GM21447 (cell line): ENCODE measurements at regions not wholly inside any gene's neighbourhood (a gene's known extent, or its start where the extent isn't known, plus 50 kb on each side); places are given as distances from the start of the nearest gene placed in this dataset.

Experiments used
- ATAC-seq: cut with Tn5 transposase; IDR thresholded peaks from one replicate; pipeline ENCODE4 v1.9.1; 2021; ENCODE audit not compliant: unreplicated experiment

DNA sequence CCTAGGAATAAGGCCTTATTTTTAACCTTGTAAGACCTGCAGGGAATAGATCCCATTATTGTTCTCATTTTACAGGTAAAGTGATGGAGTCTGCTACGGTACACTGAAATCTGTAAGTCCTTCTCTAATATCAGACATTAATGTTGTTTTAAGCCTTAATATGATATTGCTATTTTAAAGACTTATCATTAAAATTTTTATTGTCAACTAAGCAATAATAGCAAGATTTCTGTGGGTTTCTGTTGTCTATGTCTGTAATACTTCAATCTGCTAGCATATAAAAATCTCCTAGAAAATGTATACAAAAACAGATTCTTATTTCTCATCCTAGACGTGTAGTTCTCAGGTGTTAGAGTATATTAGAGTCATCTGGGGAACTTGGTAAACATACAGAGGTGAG is 317.5 kb upstream of the TENM4 start:
- no peak for ATAC-seq

DNA sequence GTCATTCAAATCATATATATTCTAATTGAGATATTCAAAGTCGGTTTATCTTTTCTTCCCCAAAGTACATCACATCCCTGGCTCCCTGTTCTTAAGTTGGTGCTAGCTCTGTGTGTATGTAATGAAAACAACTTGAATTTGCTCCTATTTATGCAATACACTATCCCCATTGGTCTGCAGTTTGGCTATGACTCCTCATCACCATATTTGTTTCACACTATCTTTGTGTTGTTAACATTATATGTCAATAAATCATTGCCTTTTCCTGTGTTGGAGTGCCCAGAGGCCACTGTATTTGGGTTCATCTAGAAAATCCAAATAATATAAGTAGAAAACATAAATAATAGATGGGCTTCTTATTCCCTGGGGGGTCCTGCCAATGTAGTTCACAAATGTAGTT is 306.6 kb upstream of the TENM4 start:
- no peak for ATAC-seq

DNA sequence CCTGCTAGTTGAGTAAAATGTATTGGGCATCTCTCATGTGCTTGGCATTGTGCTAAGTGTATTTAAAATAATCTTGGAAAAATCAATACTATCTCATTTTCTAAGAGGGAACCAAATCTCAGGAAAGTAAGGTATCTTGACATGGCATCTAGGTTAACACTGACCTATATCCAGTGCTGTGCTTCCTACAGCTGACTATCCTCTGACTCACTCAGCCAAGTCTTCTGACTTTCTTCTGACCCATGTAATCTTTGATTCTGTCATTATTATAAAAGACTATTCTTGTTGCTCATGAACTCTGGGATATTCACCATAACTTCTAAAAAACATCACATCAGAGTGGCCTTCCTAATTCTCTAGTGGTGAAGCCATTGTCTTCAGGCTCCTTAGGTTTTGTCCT is 304.1 kb upstream of the TENM4 start:
- no peak for ATAC-seq

DNA sequence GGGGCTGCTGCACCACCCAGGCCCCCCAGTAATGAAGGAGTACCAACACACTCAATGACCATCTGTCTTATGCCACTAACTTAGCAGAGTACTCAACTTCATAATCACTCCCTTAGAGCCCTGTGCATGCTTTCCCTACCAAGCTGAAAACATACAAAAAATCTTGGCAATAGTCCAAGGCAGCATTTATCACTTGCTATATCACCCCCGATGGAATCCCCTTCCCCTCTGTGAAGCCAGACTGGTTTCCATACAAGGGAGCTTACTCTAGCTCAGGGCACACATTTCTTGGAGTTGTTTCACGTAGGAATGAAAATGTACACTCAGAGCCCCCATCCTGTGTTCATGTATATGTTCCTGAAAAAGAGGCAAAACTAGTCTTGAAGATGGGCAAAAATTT is 301.3 kb upstream of the TENM4 start:
- ATAC-seq: no peak

DNA sequence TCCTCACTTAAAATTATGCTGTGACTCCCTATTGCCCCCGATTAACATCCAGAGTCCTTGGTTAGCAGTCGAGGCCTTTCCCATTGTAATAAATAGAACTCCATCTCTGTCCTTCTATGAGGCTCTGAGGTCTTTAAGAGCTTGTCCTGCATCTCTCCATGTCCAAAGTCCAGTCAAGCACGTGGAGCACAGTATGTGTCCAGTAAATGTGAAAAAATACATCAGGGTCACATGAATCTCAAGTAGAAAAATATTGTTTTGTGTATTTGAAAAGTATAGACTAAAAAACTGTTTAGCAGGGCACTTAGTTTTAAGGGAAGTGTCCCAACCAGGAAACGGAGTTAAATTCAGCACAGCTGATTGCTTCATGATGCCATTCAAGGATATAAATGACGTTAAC is 298.8 kb upstream of the TENM4 start:
- no peak for ATAC-seq

DNA sequence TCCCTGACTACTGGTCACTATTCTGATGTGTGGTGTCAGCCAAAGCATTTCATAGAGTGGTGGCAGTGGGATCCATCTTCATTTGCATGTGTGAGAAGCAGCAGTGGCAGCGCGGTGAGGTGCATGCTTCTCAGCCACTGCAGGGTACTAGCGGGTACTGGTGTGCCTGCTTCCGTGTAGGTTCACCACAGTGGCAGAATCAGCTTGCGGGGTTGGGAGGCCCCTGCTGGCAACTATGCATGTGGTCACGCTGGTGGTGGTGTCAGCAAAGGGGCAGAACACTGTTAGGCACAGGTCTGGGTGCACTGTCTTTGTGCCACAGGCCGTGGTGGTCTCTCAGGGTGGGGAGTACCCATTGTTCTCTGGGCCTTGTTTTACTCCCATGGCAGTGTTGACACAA is 286.4 kb upstream of the TENM4 start:
- ATAC-seq: no peak

DNA sequence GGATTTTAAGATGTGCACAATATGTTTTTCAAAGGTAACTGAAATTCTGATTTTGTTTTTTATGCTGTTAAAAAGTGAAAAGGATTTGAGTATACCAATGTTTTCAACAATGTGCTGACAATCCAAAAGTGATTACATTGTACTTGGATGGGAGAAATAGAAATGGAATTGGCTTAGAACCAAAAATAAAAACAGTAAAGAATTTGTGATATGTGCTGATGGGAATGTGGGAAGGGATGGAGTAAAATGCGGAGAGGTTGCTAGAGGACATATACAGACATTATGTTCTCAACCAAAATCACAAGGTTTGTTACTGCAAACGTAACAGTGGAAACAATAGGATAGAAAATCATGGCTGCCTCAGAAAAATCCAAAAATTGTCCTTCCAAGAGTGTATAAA is 279.3 kb upstream of the TENM4 start:
- no peak for ATAC-seq

DNA sequence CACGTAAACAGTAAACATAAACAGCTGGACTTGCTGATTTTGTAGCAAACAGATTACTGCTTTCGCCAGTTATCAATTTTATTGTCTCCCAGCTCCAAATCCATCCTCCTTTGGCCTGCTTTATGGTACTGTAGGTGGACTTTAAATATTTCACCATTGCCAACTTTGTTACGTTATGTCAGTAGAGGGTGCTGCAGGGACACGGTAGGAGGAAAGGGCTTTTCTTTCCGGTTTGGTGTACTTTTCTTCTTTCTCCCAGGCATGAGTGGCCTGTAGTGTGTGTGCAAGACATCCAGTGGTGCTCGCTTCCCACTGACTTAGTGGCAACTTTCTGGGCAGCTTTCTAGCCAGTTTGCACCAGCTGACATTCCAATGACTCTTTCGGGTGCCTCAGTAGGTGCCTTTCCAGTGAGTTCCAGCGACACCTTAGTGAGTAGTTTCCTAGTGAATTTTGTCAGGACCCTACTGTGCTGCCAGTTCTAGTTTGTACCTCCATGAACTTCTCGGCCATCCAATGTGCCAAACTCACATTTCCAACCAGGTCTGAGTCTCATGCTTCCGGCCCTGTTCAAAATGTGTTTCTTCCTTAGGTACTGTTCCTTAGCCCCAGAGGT is 267.6 kb upstream of the TENM4 start:
- peak; percentile 65 for ATAC-seq

DNA sequence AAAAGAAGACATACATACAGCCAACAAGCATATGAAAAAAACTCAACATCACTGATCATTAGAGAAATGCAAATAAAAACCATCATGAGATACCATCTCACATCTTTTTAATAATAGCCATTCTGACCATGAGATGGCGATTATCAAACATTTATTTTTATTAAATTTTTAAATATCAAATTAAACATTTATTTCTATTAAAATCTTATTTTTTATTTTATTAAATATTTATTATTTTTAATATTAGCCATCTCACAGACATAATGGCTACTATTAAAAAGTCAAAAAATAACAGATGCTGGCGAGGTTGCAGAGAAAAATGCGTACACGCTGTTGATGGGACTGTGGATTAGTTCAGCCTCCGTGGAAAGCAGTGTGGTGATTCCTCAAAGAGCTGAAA is 264.8 kb upstream of the TENM4 start:
- no peak for ATAC-seq

DNA sequence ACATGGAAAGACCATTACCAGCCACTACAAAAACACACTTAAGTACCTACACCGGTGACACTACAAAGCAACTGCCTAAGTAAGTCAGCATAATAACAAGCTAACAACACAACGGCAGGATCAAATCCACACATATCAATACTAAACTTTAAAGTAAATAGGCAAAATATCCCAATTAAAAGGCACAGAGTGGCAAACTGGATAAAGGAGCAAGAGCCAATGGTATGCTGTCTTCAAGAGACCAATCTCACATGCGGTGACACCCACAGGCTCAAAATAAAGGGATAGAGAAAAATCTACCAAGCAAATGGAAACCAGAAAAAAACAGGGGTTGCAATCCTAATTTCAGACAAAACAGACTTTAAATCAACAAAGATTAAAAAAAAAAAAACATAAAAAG is 261.5 kb upstream of the TENM4 start:
- ATAC-seq: no peak

DNA sequence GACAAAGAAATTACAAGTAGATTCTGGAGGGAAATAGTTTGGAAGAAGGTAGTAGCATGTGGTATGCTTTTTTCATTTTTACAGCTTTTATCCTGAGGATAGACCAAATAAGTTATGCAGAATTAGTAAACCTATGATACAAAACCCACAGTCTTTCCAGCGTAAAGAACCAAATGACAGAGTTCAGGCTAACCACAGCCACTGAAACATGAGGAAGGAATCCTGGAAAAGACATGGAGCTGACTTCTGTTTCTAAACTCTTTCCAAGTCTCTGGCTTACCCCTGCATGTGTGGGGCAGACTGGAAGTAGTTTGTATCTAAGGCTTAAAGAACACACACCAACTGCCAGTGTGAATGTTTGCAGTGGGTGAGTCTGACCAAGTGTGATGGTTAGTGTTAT is 258.4 kb upstream of the TENM4 start:
- ATAC-seq: no peak

DNA sequence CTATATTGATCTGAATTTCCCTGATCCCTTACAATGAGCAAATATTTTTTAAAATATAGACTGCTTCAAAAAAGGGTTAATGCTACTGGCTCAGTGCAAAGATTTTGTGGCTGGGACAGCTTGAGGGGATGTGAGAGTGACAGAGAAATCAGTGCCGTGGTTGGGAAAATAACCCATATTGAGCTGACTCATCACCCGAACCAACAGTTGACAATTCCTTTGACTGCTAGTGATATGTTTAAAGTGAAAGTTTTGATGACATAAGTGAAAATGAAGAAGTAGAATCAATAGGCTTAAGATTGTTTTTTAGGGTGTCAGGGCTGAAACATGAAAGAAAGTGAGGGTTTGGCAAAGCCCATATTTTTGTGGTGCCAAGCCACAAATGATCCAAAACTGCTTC is 257.1 kb upstream of the TENM4 start:
- no peak for ATAC-seq

DNA sequence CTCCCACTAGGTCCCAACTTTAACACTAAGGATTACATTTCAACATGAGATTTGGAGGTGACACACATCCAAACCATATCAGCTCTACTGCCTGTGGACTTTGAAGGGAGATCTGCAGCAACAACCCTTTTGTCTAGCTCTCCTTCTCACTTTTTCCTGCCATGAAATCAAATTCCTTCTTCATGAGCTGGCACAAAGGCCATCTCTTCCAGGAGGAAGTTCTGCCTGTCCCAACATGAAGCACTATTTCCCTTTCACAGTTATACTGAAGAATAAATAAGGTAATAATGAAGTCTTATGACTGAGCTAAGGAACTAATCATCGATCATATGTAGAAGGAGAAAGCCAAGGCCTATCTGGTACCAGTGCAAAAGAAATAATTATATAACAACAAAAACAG is 253.5 kb upstream of the TENM4 start:
- no peak for ATAC-seq

DNA sequence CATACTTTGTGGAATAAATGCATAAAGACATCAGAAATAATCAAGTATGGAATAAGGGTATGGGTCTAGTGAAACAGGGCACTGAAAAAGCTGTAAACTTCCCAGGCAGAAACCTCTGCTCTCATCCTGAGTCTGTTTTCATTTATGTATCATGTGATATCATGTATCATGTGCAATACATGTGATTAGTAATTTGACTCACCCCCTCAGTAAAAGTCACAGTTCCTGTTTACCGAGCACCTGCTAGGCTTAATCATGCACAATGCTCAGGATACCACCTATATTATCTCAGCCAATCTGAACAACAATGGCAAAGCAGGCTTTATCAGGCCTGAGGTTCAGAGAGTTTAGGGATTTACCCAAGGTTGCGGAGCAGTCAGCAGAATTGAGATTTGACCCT is 250.6 kb upstream of the TENM4 start:
- ATAC-seq: no peak

DNA sequence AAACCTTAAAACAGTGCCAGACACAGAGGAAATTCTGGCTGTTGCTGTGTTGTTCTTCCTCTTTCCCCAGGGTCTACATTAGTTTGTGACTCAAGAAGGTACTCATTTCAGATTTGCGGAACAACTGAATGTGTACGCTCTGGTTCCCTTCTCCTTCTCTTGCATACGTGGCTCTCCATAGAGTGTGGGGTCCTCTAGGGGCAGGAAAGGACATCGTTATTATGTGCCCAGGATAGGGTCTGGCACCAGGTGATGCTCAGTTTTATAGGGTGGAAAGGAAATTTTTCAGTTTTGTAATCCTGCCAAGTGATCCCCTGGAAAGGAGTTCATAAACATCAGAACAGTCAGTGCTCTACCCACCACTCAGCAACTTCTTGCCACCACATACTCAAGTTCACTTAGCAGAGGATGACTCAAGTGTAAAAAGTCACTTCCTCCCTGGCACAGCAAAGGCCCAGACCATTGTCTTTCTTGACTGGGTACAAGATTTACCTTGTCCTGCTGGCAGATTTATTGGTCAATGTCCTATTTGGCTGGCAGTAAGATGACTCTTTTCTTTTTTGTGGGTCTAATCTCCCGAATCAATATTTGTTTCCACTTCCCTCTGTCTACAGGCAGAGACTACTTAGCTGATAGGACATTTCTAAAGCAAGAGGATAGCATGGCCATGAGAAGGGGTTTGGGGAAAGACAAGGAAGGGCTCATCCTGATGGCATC is 246.0 kb upstream of the TENM4 start:
- ATAC-seq: no peak

DNA sequence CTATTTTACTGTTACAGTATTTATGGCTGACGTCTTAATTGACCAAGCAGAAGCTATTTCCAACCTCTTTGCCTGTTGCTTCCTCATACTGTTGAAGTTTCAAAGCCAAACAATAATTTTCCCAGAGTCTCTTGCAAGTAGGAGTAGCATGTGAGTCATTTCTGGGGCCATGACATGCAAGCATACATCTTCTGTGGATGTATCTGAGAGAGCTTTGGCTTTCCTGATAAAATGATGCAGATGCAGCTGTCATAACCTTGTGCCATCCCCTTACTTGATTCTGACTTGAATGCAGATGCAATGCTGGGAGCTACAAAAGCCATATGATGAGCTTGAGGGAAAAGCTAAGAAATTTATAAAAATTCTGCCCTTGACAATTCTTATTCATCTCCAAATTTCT is 243.1 kb upstream of the TENM4 start:
- ATAC-seq: no peak

DNA sequence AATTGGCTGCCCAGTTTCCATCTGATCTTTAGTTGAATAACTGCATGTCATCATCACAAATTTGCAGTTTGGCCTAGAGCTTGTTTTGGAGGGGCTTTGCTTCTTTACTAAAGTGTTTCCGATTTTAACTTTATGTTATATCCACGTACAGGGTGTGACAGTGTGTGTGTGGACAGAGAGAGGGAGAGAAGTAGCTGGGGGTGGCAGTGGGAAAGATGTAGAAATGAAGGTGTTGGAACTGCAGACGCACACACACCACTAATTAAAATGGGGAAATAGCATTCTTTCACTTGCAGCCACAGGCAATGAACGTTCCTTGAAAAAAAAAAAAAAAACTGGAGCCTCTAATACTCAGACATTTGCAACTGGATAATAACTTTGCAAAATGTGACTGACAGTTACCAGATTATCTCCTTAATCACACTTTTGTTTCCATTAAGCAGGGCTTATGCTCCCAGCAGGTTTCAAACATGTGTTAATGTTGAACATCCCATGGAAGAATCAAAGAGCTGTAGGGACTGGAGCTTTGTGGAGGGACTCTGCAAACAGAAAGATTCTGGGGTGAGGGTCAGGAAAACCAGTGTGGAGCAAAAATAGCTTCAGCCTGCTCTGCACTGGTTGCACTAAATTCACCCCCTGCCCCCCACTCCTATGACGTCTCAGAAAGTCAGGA is 238.1 kb upstream of the TENM4 start:
- ATAC-seq: no peak

DNA sequence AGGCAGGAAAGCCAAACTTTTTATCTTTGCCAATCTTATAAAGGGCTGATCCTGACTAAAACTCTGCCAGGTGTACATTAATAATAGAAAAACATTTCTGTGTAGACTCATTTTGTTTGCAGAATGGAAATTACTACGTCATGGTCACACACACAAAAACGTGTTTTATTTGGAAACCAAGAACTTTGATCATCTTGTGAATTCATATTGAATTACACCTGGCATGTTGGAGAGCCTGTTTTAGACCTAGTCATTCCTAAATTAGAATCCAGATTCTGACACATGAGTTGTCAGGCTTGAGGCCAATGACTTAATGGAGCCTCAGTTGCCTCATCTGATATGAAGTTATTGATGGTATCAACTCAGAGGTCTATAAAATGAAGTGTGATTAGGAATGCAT is 235.6 kb upstream of the TENM4 start:
- no peak for ATAC-seq

DNA sequence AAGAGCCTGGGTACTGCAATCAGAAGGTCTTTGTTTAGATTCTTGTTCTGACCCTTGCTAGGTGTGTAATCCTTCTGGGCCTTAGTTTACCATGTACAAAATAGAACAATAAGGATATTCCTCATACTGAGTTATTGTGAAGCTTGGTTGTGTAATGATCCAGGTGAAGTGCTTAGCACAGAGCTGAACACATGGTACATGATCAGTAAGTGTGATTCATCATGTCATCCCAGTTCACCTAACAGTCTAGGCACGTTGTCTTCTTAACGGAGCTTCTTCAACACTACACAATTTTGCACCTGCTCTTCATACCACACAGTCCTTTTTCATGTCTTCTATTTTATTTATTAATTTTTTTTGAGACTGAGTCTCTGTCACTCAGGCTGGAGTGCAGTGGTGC is 234.3 kb upstream of the TENM4 start:
- ATAC-seq: no peak

DNA sequence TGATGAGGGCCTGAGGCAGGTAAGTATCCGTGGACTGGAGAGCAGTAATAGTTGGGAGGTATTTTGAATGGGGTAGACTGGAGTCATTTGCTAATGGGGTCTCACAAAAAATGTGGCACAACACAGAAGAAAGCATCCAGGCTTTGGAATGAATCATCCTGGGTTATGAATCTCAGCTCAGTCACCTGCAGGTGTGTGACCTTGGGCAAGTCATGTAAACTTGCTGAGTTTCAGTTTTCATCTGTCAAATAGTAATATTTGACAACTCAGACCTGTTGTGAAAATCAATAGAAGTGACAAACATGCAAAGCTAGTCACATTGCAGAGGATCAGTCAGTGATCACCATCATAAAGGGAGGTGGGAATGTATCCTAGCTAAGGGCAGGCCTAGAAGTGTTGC is 232.0 kb upstream of the TENM4 start:
- no peak for ATAC-seq

DNA sequence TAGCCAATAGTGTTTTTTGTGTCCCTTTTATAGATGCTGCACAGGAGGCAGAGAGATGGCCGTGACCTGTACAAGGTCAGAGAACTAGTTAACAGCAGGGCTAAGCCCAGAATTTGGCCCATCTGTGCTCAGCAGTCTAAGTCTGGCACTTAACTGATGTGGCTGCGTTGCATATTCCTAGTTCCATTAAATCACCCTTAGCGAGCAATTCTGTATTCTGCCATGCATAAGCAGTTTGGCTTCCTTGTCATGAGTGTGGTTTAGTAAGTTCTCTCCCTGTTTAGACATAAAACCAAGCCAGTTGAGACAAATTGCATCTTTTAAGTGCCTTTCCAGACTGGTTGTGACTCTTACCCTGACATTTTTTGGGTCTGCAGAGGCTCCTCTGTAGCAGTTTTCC is 230.6 kb upstream of the TENM4 start:
- ATAC-seq: no peak

DNA sequence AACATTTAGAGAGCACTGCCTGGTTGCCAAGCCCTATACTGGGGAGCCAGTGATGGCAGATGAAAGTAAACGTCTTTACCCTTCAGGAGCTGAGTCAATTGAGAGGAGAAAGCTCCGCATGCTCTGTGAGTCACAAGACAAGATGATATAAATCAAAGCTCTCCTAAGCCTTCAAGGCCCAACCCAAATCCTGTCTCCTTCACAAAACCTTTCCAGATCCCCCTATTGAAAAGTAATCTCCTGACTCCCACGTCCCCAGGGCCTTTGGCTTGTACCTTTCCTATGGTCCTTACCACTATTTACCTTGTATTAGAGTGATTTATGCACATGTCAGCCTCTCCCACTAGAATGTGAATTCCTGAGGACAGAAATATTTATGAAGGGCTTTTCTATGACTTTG is 230.1 kb upstream of the TENM4 start:
- no peak for ATAC-seq

DNA sequence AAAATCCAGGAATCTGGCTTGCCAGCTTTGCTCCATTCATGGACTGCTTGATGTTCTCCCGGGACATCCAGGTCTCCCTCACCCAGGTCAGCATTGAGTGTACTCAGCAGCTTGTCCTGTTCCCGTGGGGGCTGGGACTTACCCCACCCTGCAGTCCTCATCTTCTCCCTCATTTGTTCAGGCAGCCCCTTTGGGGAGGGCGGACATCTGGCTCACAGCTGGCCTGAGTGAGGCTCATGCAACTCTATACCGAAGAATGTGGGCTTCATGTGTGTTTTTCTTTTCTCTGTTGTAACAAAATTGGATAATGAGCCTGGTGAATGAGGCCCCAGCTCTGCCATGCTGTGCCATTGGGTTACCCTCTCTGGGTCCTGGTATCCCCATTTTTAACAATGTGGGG is 227.7 kb upstream of the TENM4 start:
- no peak for ATAC-seq
